EH (cell line): ENCODE measurements at regions not wholly inside any gene's neighbourhood (a gene's known extent, or its start where the extent isn't known, plus 50 kb on each side); places are given as distances from the start of the nearest gene placed in this dataset.

Experiments used
- DNase-seq: peaks from one replicate; pipeline ENCODE4 v3.0.0-alpha.2; 2015; ENCODE audit warnings: low read depth

GRCh38 chr2:217037353-217037752 lies 177.5 kb upstream of the TNP1 start:
- no peak for DNase-seq

GRCh38 chr2:217035967-217036366 lies 176.1 kb upstream of the TNP1 start:
- DNase-seq: peak; percentile 13

GRCh38 chr2:217033186-217033585 lies 173.3 kb upstream of the TNP1 start:
- no peak for DNase-seq

- DNase-seq: no peak
Measured at GRCh38 chr2:217031445-217031844, 171.6 kb upstream of the TNP1 start.

GRCh38 chr2:217030081-217030480 lies 170.2 kb upstream of the TNP1 start:
- no peak for DNase-seq

- DNase-seq: no peak
Measured at GRCh38 chr2:217028128-217028527, 168.3 kb upstream of the TNP1 start.

GRCh38 chr2:217027414-217027813 lies 167.6 kb upstream of the TNP1 start:
- DNase-seq: no peak

GRCh38 chr2:217026569-217026968 lies 166.7 kb upstream of the TNP1 start:
- no peak for DNase-seq

GRCh38 chr2:217026161-217026560 lies 166.3 kb upstream of the TNP1 start:
- no peak for DNase-seq

GRCh38 chr2:217023611-217024010 lies 163.7 kb upstream of the TNP1 start:
- DNase-seq: no peak

GRCh38 chr2:217017456-217018252 lies 157.8 kb upstream of the TNP1 start:
- DNase-seq: no peak

GRCh38 chr2:217016796-217017419 lies 157.0 kb upstream of the TNP1 start:
- no peak for DNase-seq

GRCh38 chr2:217014328-217015105 lies 154.7 kb upstream of the TNP1 start:
- no peak for DNase-seq

GRCh38 chr2:217013926-217014325 lies 154.1 kb upstream of the TNP1 start:
- DNase-seq: no peak

GRCh38 chr2:217011576-217011975 lies 151.7 kb upstream of the TNP1 start:
- no peak for DNase-seq

- no peak for DNase-seq
Measured at GRCh38 chr2:217010173-217010572, 150.3 kb upstream of the TNP1 start.

- no peak for DNase-seq
Measured at GRCh38 chr2:217008794-217009193, 148.9 kb upstream of the TNP1 start.

GRCh38 chr2:217006217-217006616 lies 146.4 kb upstream of the TNP1 start:
- no peak for DNase-seq

- DNase-seq: no peak
Measured at GRCh38 chr2:217004656-217005055, 144.8 kb upstream of the TNP1 start.

- no peak for DNase-seq
Measured at GRCh38 chr2:217001740-217002139, 141.9 kb upstream of the TNP1 start.

- DNase-seq: no peak
Measured at GRCh38 chr2:217000406-217000805, 140.5 kb upstream of the TNP1 start.

GRCh38 chr2:216996279-216996845 lies 136.5 kb upstream of the TNP1 start:
- no peak for DNase-seq
